Middle frontal gyrus (tissue), 1 donor: ENCODE measurements at regions not wholly inside any gene's neighbourhood (a gene's known extent, or its start where the extent isn't known, plus 50 kb on each side); places are given as distances from the start of the nearest gene placed in this dataset.
"Not testable (repeated sequence)": the region's sequence is repeated elsewhere in the genome, so short reads cannot be mapped to it uniquely, and the experiment has no call there.

Experiments
- DNase-seq: peaks from one replicate; pipeline ENCODE4 v3.0.0-alpha.2; 2015; ENCODE audit warnings: low spot score; ENCODE audit errors: extremely low spot score

DNA sequence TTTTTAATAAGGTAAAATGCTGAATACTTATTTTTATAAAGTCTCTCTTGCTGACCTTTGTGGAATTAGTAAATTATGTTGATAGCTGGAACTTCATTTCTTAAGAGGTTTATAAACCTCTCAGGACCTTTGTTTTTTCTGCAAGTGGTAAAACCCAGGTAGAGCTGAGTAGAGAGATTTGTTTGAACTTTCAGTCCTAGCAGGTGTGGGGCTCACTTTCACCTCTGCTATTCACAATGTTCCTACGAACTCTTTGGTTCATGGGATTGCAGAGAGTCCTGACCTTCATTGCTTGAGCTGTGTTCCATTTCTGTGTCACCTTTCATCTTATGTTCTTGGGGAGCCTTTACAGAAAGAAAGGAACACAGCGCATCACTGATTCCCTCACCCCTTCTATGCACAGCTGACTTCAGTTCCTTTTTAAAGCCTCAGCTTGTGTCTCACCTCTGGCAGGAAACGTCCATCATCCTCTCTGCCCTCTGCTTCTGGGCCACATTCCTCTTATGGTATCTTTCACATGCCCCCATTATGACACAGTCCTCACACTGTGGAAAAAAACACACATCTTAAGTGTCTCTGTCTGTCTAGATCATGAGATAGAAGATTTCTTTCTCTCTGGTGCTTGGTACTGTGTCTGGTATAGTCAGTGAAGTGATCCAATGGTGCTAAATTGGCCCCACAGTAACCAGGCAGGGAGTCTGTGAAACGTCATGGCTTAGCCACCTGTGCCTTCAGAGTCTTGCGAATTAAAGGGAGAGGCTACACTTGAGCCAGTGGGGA lies 262.5 kb upstream of the B3GALT2 start:
- DNase-seq, result no peak

DNA sequence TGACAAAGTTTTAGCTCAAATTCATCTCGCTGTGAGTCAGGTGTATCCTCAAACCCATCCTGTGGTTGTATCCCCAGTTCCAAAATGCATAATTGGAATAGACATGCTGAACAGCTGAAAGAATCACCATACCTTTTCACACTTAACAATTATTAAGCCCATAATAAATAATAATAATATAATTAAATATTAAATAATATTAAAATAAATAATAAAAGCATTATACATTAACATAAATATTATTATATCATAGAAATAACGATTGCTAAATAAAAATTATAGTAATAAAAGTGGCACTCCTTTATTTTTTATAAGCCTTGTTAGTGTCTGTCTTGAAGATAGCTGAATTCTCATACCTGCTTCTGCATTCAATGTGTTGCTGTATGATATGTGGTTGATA lies 257.5 kb upstream of the B3GALT2 start:
- no peak for DNase-seq

- no peak for DNase-seq
These were observed 252.4 kb upstream of the B3GALT2 start for GRCh38 chr1:193438771-193439170.

DNA sequence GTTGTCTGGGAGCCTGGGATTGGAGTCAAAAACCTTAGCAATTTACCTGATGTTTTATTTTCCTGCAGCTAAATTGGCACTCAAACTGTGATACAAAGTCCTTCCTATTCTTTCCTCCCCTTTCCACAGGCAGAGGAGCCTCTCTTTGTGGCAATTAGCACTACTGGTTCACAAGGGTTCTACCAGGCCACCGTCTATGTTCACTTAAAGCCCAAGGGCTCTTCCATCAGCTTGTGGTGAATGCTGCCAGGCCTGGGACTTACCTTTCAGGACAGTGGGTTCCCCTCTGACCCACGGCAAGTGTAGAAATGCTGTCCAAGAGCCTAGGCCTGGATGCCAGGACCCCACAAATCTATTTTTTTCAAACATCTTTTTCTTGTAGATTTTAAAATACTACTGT lies 251.9 kb upstream of the B3GALT2 start:
- no peak for DNase-seq

- no peak for DNase-seq
These were observed 251.4 kb upstream of the B3GALT2 start for GRCh38 chr1:193437785-193438184.

- not testable (repeated sequence) for DNase-seq
These were observed 250.9 kb upstream of the B3GALT2 start for GRCh38 chr1:193437333-193437732.

DNA sequence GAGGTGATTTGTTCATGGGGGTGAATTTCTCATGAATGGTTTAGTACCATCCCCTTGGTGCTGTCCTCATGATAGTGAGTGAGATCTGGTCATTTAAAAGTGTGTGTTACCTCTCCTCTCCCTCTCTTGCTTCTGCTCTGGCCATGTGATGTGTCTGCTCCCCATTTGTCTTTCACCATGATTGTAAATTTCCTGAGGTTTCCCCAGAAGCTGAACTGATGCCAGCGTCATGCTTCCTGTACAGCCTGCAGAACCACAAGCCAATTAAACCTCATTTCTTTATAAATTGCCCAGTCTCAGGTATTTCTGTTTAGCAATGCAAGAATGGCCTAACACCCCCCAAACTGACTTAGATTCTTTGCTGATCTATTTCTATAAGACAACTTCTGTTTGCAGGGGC lies 249.4 kb upstream of the B3GALT2 start:
- no peak for DNase-seq

DNA sequence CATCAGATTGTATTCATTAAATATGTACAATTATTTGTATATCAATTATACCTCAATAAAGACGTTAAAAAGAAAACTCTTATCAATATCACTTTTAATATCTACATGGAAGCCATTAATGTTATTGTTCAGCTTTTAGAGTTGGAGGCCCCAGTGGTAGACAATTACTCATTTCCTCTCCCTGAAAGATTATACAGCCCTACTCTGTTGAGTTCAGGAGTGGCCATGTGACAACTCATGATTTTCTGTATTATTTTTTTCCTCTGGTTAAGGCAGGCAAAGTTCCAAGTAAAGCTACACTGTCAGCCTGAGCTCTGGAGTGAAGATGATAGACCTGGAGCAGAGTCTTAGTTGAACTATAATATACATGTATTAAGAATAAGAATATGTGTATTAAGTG lies 247.9 kb upstream of the B3GALT2 start:
- no peak for DNase-seq

- DNase-seq, result no peak
These were observed 247.2 kb upstream of the B3GALT2 start for GRCh38 chr1:193433599-193433998.

DNA sequence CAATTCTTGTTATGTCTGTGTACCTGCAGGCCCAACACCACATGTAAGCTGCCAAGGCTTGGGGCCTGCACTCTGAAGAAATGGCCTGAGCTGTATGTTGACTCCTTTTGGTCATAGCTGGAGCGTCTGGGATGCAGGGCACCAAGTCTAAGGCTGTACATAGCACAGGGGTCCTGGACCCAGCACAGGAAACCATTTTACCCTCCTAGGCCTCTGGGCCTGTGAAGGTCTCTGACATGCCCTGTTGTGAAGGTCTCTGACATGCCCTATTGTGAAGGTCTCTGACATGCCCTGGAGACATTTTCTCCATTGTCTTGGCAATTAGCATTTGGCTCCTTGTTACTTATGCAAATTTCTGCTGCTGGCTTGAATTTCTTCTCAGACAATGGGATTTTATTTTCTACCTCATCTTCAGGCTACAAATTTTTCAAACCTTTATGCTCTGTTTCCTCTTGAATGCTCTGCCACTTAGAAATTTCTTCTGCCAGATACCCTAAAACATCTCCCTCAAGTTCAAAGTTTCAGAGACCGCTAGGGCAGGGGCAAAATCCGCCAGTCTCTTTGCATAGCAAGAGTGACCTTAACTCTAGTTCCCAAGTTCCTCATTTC lies 246.7 kb upstream of the B3GALT2 start:
- no peak for DNase-seq

GRCh38 chr1:193431265-193431977 lies 245.0 kb upstream of the B3GALT2 start:
- DNase-seq, result no peak

- DNase-seq, result no peak
These were observed 241.1 kb upstream of the B3GALT2 start for GRCh38 chr1:193427524-193427923.

- no peak for DNase-seq
These were observed 239.6 kb upstream of the B3GALT2 start for GRCh38 chr1:193426061-193426460.

DNA sequence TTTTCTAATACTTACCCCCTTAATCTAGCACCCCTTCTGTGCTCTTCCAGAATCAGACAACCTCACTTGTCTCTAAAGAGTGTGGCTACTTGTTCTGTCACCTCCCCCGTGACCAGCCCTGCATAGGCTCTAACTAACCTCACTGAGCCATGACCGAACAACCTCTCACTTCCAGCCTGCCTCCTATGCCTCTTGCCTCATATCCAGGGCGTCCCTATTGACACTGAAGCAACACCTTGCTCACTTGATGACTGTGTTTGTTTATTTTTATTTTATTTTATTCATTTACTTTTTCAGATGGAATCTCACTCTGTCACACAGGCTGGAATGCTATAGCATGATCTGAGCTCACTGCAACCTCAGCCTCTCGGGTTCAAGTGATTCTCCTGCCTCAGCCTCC lies 235.1 kb upstream of the B3GALT2 start:
- DNase-seq, result no peak

GRCh38 chr1:193419295-193419694 lies 232.9 kb upstream of the B3GALT2 start:
- DNase-seq, result no peak

DNA sequence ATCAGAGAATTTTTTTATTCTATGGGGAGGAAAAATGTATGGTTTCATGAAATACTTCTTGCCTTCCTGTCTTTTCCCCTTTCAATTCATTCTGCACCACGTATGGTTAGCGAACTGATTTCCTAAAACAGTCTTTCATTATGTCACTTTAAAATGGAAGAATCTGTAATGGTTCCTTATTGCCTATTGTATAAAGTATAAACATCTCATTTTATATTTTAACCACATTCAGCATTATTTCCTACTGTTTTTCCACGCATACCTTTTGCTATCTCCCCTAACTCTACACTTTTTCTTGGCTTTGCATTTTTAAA lies 232.3 kb upstream of the B3GALT2 start:
- no peak for DNase-seq

- DNase-seq, result no peak
These were observed 231.7 kb upstream of the B3GALT2 start for GRCh38 chr1:193417945-193418744.

GRCh38 chr1:193417403-193417802 lies 231.0 kb upstream of the B3GALT2 start:
- DNase-seq, result no peak

DNA sequence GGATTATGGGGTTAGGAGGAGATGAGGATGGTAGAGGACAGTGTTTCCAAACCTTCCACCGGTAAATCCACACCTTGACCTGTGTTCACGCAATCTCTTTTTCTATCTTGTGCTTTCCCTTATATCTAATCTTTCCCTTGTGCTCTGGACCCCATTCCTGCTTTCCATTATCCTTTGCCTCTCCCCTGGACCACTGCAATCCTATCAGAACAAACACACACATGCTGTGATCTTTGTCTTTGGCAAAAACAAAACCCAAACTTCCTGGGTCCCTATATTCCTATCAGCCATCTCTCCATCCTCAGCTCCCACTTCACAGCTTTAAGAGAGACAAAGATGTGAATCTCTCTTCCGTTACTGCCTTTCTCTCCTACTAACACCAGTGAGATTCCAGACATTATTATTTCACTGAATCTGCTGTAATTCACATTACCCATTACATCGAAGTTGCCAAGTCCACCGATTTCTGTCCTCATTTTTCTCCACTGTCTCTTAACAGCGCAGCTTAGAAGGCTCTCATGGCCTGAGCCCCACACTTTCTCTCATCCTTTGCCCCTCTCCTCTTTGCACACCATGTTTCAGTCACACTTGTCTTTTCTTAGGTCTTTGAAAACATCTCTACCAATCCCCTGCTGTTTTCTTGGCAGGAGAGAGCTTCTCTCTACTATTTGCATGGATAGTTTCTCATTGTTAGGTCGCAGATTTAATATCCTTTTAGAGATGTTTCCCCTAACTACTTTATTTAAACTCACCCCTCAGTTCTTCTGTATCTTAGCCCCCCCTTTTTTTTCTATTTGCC lies 230.0 kb upstream of the B3GALT2 start:
- no peak for DNase-seq

- DNase-seq, result no peak
These were observed 228.8 kb upstream of the B3GALT2 start for GRCh38 chr1:193415256-193415655.

DNA sequence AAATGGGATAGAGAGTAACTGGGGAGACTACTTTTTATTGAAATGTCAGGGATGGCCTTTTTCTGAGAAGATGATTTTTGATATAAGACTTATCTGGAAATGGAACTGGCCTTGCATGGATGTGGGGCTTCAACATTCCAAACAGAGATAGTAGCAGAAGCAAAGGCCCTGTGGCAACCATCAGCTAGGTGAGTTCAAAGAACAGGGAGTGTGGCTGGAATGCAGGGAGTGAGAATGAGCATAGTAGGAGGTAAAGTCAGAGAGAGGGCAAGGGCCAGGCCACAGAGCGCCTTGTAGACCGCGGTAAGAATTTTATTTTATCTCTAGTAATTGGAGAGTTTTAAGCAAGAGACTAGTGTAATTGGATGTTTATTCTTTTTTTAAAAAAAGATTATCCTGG lies 227.0 kb upstream of the B3GALT2 start:
- no peak for DNase-seq
